IMR-90 (cell line): ENCODE measurements at regions not wholly inside any gene's neighbourhood (a gene's known extent, or its start where the extent isn't known, plus 50 kb on each side); places are given as distances from the start of the nearest gene placed in this dataset.

Source experiments
- ATAC-seq: fragments of 200-7000 bp; cut with Tn5 transposase; 2 replicates; pipeline ENCODE4 v1.9.1; 2020; ENCODE audit warnings: low read depth, mild to moderate bottlenecking, moderate library complexity
- BruUV-seq: library from RNA; stranded (reverse); fragments of 400-500 nt; replicated peaks from 2 replicates; lab custom pipeline; 2021; lab: Mats Ljungman, UMichigan
- CTCF ChIA-PET: fragments of 300-600 bp; formaldehyde crosslinking; extraction: SDS; loops from one replicate; lab custom pipeline; 2021; ENCODE audit warnings: antibody characterized with exemption; lab: Yijun Ruan, JAX
- POLR2A ChIA-PET: fragments of 300-600 bp; sonication (Branson Sonifier 250); formaldehyde crosslinking; loops from one replicate; lab custom pipeline; 2022; ENCODE audit warnings: antibody characterized with exemption; ENCODE audit not compliant: unreplicated experiment; lab: Charles Lee
- DNase-seq: peaks from one replicate; pipeline ENCODE4 v3.0.0; 2013
- H2AFZ ChIP-seq: replicated peaks from 2 replicates; pipeline ENCODE3; 2013; ENCODE audit warnings: low read length, mild to moderate bottlenecking; ENCODE audit not compliant: poor library complexity
- H2AK5ac ChIP-seq: 2 replicates; pipeline ENCODE4 v1.6.1; 2013; ENCODE audit warnings: low read depth, low read length, inconsistent platforms
- H2AK9ac ChIP-seq: replicated peaks from 2 replicates; pipeline ENCODE3; 2013; ENCODE audit warnings: mild to moderate bottlenecking, low read depth, low read length, moderate library complexity; ENCODE audit not compliant: poor library complexity
- H2BK120ac ChIP-seq: 2 replicates; pipeline ENCODE4 v1.6.1; 2013; ENCODE audit warnings: low read depth, low read length, inconsistent platforms
- H2BK15ac ChIP-seq: 3 replicates; pipeline ENCODE4 v1.6.1; 2013; ENCODE audit warnings: low read depth, low read length, inconsistent platforms
- H2BK20ac ChIP-seq: 2 replicates; pipeline ENCODE4 v1.6.1; 2013; ENCODE audit warnings: low read depth, mild to moderate bottlenecking, inconsistent platforms, low read length, moderate library complexity
- H2BK5ac ChIP-seq: 2 replicates; pipeline ENCODE4 v1.6.1; 2013; ENCODE audit warnings: mild to moderate bottlenecking, low read depth, low read length, inconsistent platforms; ENCODE audit not compliant: poor library complexity, severe bottlenecking
- H3K14ac ChIP-seq: replicated peaks from 2 replicates; pipeline ENCODE4 v1.6.1; 2013; ENCODE audit warnings: low read depth, low read length, inconsistent platforms
- H3K18ac ChIP-seq: 2 replicates; pipeline ENCODE4 v1.6.1; 2013; ENCODE audit warnings: low read depth, low read length, control low read depth
- H3K23ac ChIP-seq: 2 replicates; pipeline ENCODE4 v1.6.1; 2013; ENCODE audit warnings: low read depth, low read length, inconsistent platforms
- H3K27ac ChIP-seq: 2 replicates; pipeline ENCODE4 v1.5.1; 2013; ENCODE audit warnings: mild to moderate bottlenecking, control low read depth, low read length; ENCODE audit not compliant: insufficient read depth
- H3K27me3 ChIP-seq: 2 replicates; pipeline ENCODE4 v1.6.1; 2013; ENCODE audit warnings: low read length; ENCODE audit not compliant: control insufficient read depth, insufficient read depth
- H3K36me3 ChIP-seq: 2 replicates; pipeline ENCODE4 v1.6.1; 2013; ENCODE audit warnings: low read length, mixed read lengths; ENCODE audit not compliant: control insufficient read depth, insufficient read depth
- H3K4ac ChIP-seq: 2 replicates; pipeline ENCODE4 v1.6.1; 2013; ENCODE audit warnings: low read depth, low read length, inconsistent platforms
- H3K4me1 ChIP-seq: 2 replicates; pipeline ENCODE4 v1.6.1; 2013; ENCODE audit warnings: low read length, mixed read lengths; ENCODE audit not compliant: control insufficient read depth, insufficient read depth
- H3K4me2 ChIP-seq: 2 replicates; pipeline ENCODE4 v1.6.1; 2013; ENCODE audit warnings: low read depth, mild to moderate bottlenecking, control low read depth, low read length, moderate library complexity
- H3K4me3 ChIP-seq: 2 replicates; pipeline ENCODE4 v1.5.1; 2013; ENCODE audit warnings: low read depth, mild to moderate bottlenecking, control low read depth, low read length, moderate library complexity; ENCODE audit not compliant: insufficient read depth
- H3K56ac ChIP-seq: 2 replicates; pipeline ENCODE4 v1.6.1; 2013; ENCODE audit warnings: low read length, inconsistent platforms; ENCODE audit not compliant: insufficient read depth; ENCODE audit errors: extremely low read depth
- H3K79me1 ChIP-seq, 2 experiments: 2 replicates each; pipeline ENCODE4 v1.6.1; 2013; ENCODE audit warnings: low read length in 2 of 2, inconsistent platforms in 1 of 2, low read depth in 1 of 2
- H3K9ac ChIP-seq: 2 replicates; pipeline ENCODE4 v1.6.1; 2013; ENCODE audit warnings: low read depth, low read length, control low read depth
- H3K9me1 ChIP-seq: 2 replicates; pipeline ENCODE4 v1.6.1; 2013; ENCODE audit warnings: low read length, inconsistent platforms; ENCODE audit not compliant: insufficient read depth
- H3K9me3 ChIP-seq: 2 replicates; pipeline ENCODE4 v1.6.1; 2013; ENCODE audit warnings: low read length; ENCODE audit not compliant: control insufficient read depth, insufficient read depth
- H4K20me1 ChIP-seq: 2 replicates; pipeline ENCODE4 v1.6.1; 2013; ENCODE audit warnings: low read length, inconsistent platforms; ENCODE audit not compliant: insufficient read depth
- H4K5ac ChIP-seq: 2 replicates; pipeline ENCODE4 v1.6.1; 2013; ENCODE audit warnings: mild to moderate bottlenecking, low read depth, low read length, control low read depth
- H4K8ac ChIP-seq, 2 experiments: 2 replicates each; pipeline ENCODE4 v1.6.1; 2013; ENCODE audit warnings: low read depth in 2 of 2, low read length in 2 of 2, control low read depth in 1 of 2, inconsistent platforms in 1 of 2
- H4K91ac ChIP-seq: 2 replicates; pipeline ENCODE4 v1.6.1; 2013; ENCODE audit warnings: low read depth, low read length, inconsistent platforms; ENCODE audit not compliant: insufficient read depth
- CEBPB ChIP-seq: IDR thresholded peaks from 2 replicates; pipeline ENCODE4 v1.6.1; 2012; ENCODE audit warnings: low read depth, low read length, improper control_type of control experiment
- FOS ChIP-seq: fragments of 150-350 bp; IDR thresholded peaks from 2 replicates; pipeline ENCODE4 v1.6.1; 2016; ENCODE audit warnings: low read depth, low read length
- MXI1 ChIP-seq: IDR thresholded peaks from 2 replicates; pipeline ENCODE4 v1.6.1; 2012; ENCODE audit warnings: low read depth, mild to moderate bottlenecking, low read length, moderate library complexity, borderline replicate concordance
- POLR2A ChIP-seq: IDR thresholded peaks from 2 replicates; pipeline ENCODE4 v1.6.1; 2012; ENCODE audit warnings: mild to moderate bottlenecking, low read depth, low read length
- RCOR1 ChIP-seq: IDR thresholded peaks from 2 replicates; pipeline ENCODE4 v1.6.1; 2012; ENCODE audit warnings: mild to moderate bottlenecking, low read length, improper control_type of control experiment; ENCODE audit not compliant: insufficient replicate concordance
- WGBS, 2 experiments: methylation state at CpG; one replicate each; pipeline versions ENCODE4 v1.1.5 to v1.1.7; 2013; ENCODE audit warnings: missing lambda C conversion rate in 2 of 2; ENCODE audit not compliant: insufficient read length in 1 of 2; ENCODE audit errors: extremely low coverage in 2 of 2; 5-methylcytosine and 5-hydroxymethylcytosine counted together
- dilution Hi-C: fragments of 300-500 bp; cut with HindIII; formaldehyde crosslinking; loops from one replicate; pipeline ENCODE4 v1.14.3; 2018; ENCODE audit warnings: low sequenced_read_pairs; ENCODE audit not compliant: unreplicated experiment
- in situ Hi-C: fragments of 300-500 bp; cut with MboI; formaldehyde crosslinking; loops from 3 replicates; pipeline ENCODE4 v1.14.3; 2019; ENCODE audit warnings: low sequenced_read_pairs, inconsistent platforms, mixed read lengths
- intact Hi-C: fragments of 100-400 bp; cut with micrococcal nuclease; formaldehyde crosslinking; loops from 2 replicates; pipeline ENCODE4 v1.10.0; 2022

- Histone ChIP-seq H3K9ac (peak overlapping the region; percentile 87), H3K4me1 (no peaks in the 10 kb centered on the region; the same call in 1 of the 2 replicates), H2AFZ (peak overlapping the region; percentile 68), H3K79me1 (peaks cover 0 to 6% of the 10 kb centered on the region in 2 experiments; a peak in 1 of 4 replicates), H3K9me3 (no peaks in the 10 kb centered on the region), H3K27ac (peak overlapping the region; percentile 86), H2BK5ac (peak overlapping the region; percentile 79), H3K4ac (peak overlapping the region; percentile 14), H2BK20ac (no peak overlapping the region), H2BK120ac (no peak overlapping the region), H4K91ac (no peak overlapping the region), H3K36me3 (no peaks in the 10 kb centered on the region), H3K56ac (peak overlapping the region; percentile 64; the same call in 1 of the 2 replicates), H3K4me2 (peak overlapping the region; percentile 97), H3K14ac (peak overlapping the region; percentile 34), H2AK5ac (no peak overlapping the region), H3K18ac (peak overlapping the region; percentile 14), H3K23ac (peak overlapping the region; percentile 46; the same call in 1 of the 2 replicates), H3K4me3 (peak overlapping the region; percentile 55), H2BK15ac (no peak overlapping the region), H4K20me1 (peaks cover 12% of the 10 kb centered on the region), H4K8ac (no peak overlapping the region; a peak in 1 of 4 replicates), H3K9me1 (no peaks in the 10 kb centered on the region), H4K5ac (no peak overlapping the region), H2AK9ac (peak overlapping the region; percentile 30), H3K27me3 (no peaks in the 10 kb centered on the region)
- 0% methylated on average over 22 of the region's 51 CpGs; no CpG with 5 or more reads in 1 of the 2 experiments for WGBS, 2 experiments
- in situ Hi-C loops (loop anchor here (25.0 kb wide), 1 partner anchor 940 kb away; a partner anchor contains a TSS), dilution Hi-C loops (no loop called here), intact Hi-C loops (loop anchor here (2.0 to 5.0 kb wide), 3 partner anchors 38 to 935 kb away; a partner anchor contains a TSS)
- TF ChIP-seq CEBPB (no peak), MXI1 (peak; percentile 76), RCOR1 (no peak), FOS (peak; percentile 57; the same call in 1 of the 2 replicates), POLR2A (peak; percentile 97)
- POLR2A ChIA-PET: interaction anchor here (0.5 to 6.5 kb wide), 15 partner anchors 8 to 1696 kb away, joined by 3 to 50 read pairs (median 6); a partner anchor contains a TSS
- CTCF ChIA-PET: interaction anchor here (1.2 to 1.7 kb wide), 3 partner anchors 9 to 14 kb away, joined by 3 to 10 read pairs (median 5); a partner anchor contains a TSS
- ATAC-seq (peak; percentile 68), DNase-seq (peak; percentile 95)
- TSS peak; percentile 64 for BruUV-seq
Measured at GRCh38 chr6:26196846-26197635, 109.8 kb downstream of the HFE start.
